Activated T-helper 17 cell treated with anti-CD3 and anti-CD28 coated beads, Interleukin-2, amount 50 U/mL, for 72 hours (primary cell): ENCODE measurements at regions not wholly inside any gene's neighbourhood (a gene's known extent, or its start where the extent isn't known, plus 50 kb on each side); places are given as distances from the start of the nearest gene placed in this dataset.

Source experiments
- ATAC-seq: fragments of 150-1000 bp; cut with Tn5 transposase; replicated peaks from 2 replicates; pipeline ENCODE4 v1.10.0; 2021; ENCODE audit warnings: mild to moderate bottlenecking, moderate library complexity
- H3K27ac Mint-ChIP-seq: one replicate; pipeline ENCODE4 v1.8.0; 2022; ENCODE audit warnings: mixed read lengths
- H3K27me3 Mint-ChIP-seq: one replicate; pipeline ENCODE4 v1.8.0; 2022; ENCODE audit warnings: mixed read lengths
- H3K36me3 Mint-ChIP-seq: one replicate; pipeline ENCODE4 v1.8.0; 2022; ENCODE audit warnings: low read depth, mild to moderate bottlenecking, mixed read lengths
- H3K4me1 Mint-ChIP-seq: one replicate; pipeline ENCODE4 v1.8.0; 2022; ENCODE audit warnings: mixed read lengths
- H3K4me3 Mint-ChIP-seq: one replicate; pipeline ENCODE4 v1.8.0; 2022; ENCODE audit warnings: mild to moderate bottlenecking, mixed read lengths
- H3K9me3 Mint-ChIP-seq: one replicate; pipeline ENCODE4 v1.8.0; 2022; ENCODE audit warnings: mixed read lengths

GRCh38 chr3:105177576-105177975 lies 189.1 kb upstream of the ALCAM start:
- no peaks in the 10 kb centered on the region for H3K36me3 Mint-ChIP-seq
- no peaks in the 10 kb centered on the region for H3K4me1 Mint-ChIP-seq
- ATAC-seq: no peak
- no peak overlapping the region for H3K4me3 Mint-ChIP-seq
- H3K9me3 Mint-ChIP-seq: no peaks in the 10 kb centered on the region
- H3K27me3 Mint-ChIP-seq: peaks cover 5% of the 10 kb centered on the region
- no peak overlapping the region for H3K27ac Mint-ChIP-seq

- Mint-ChIP-seq H3K4me1 (no peaks in the 10 kb centered on the region), H3K27ac (no peak overlapping the region), H3K9me3 (no peaks in the 10 kb centered on the region), H3K4me3 (no peak overlapping the region), H3K27me3 (peaks cover 6% of the 10 kb centered on the region), H3K36me3 (no peaks in the 10 kb centered on the region)
- ATAC-seq: no peak
These were observed 179.4 kb upstream of the ALCAM start for GRCh38 chr3:105187344-105187743.

- Mint-ChIP-seq H3K9me3 (no peaks in the 10 kb centered on the region), H3K27me3 (peaks cover 9% of the 10 kb centered on the region), H3K27ac (no peak overlapping the region), H3K36me3 (no peaks in the 10 kb centered on the region), H3K4me1 (no peaks in the 10 kb centered on the region), H3K4me3 (no peak overlapping the region)
- ATAC-seq: no peak
These were observed 171.4 kb upstream of the ALCAM start for GRCh38 chr3:105195260-105195659.

- Mint-ChIP-seq H3K4me3 (no peak overlapping the region), H3K9me3 (peaks cover 2% of the 10 kb centered on the region), H3K36me3 (no peaks in the 10 kb centered on the region), H3K27me3 (peaks cover 6% of the 10 kb centered on the region), H3K4me1 (no peaks in the 10 kb centered on the region), H3K27ac (no peak overlapping the region)
- no peak for ATAC-seq
These were observed 168.8 kb upstream of the ALCAM start for GRCh38 chr3:105197863-105198262.

GRCh38 chr3:105199217-105199616 lies 167.5 kb upstream of the ALCAM start:
- Mint-ChIP-seq H3K4me3 (no peak overlapping the region), H3K9me3 (peaks cover 5% of the 10 kb centered on the region), H3K4me1 (no peaks in the 10 kb centered on the region), H3K27me3 (peaks cover 9% of the 10 kb centered on the region), H3K36me3 (no peaks in the 10 kb centered on the region), H3K27ac (no peak overlapping the region)
- no peak for ATAC-seq

GRCh38 chr3:105210141-105210540 lies 156.6 kb upstream of the ALCAM start:
- ATAC-seq: no peak
- Mint-ChIP-seq H3K27me3 (no peaks in the 10 kb centered on the region), H3K4me3 (no peak overlapping the region), H3K9me3 (no peaks in the 10 kb centered on the region), H3K4me1 (no peaks in the 10 kb centered on the region), H3K27ac (no peak overlapping the region), H3K36me3 (no peaks in the 10 kb centered on the region)

GRCh38 chr3:105214590-105214989 lies 152.1 kb upstream of the ALCAM start:
- no peaks in the 10 kb centered on the region for H3K4me1 Mint-ChIP-seq
- peaks cover 4% of the 10 kb centered on the region for H3K27me3 Mint-ChIP-seq
- H3K4me3 Mint-ChIP-seq: no peak overlapping the region
- no peak for ATAC-seq
- H3K36me3 Mint-ChIP-seq: no peaks in the 10 kb centered on the region
- no peaks in the 10 kb centered on the region for H3K9me3 Mint-ChIP-seq
- H3K27ac Mint-ChIP-seq: no peak overlapping the region

GRCh38 chr3:105222568-105223093 lies 144.1 kb upstream of the ALCAM start:
- no peaks in the 10 kb centered on the region for H3K36me3 Mint-ChIP-seq
- no peak for ATAC-seq
- H3K4me1 Mint-ChIP-seq: no peaks in the 10 kb centered on the region
- no peak overlapping the region for H3K27ac Mint-ChIP-seq
- H3K9me3 Mint-ChIP-seq: no peaks in the 10 kb centered on the region
- H3K27me3 Mint-ChIP-seq: peaks cover 4% of the 10 kb centered on the region
- no peak overlapping the region for H3K4me3 Mint-ChIP-seq

GRCh38 chr3:105223815-105224214 lies 142.9 kb upstream of the ALCAM start:
- no peak overlapping the region for H3K4me3 Mint-ChIP-seq
- H3K36me3 Mint-ChIP-seq: no peaks in the 10 kb centered on the region
- H3K27me3 Mint-ChIP-seq: peaks cover 8% of the 10 kb centered on the region
- H3K4me1 Mint-ChIP-seq: no peaks in the 10 kb centered on the region
- no peak overlapping the region for H3K27ac Mint-ChIP-seq
- ATAC-seq: no peak
- no peaks in the 10 kb centered on the region for H3K9me3 Mint-ChIP-seq

- ATAC-seq: no peak
- Mint-ChIP-seq H3K4me1 (no peaks in the 10 kb centered on the region), H3K27me3 (peaks cover 3% of the 10 kb centered on the region), H3K9me3 (no peaks in the 10 kb centered on the region), H3K4me3 (no peak overlapping the region), H3K27ac (no peak overlapping the region), H3K36me3 (no peaks in the 10 kb centered on the region)
These were observed 138.0 kb upstream of the ALCAM start for GRCh38 chr3:105228696-105229095.

- H3K4me3 Mint-ChIP-seq: no peak overlapping the region
- ATAC-seq: no peak
- peaks cover 7% of the 10 kb centered on the region for H3K27me3 Mint-ChIP-seq
- H3K36me3 Mint-ChIP-seq: no peaks in the 10 kb centered on the region
- H3K4me1 Mint-ChIP-seq: no peaks in the 10 kb centered on the region
- no peaks in the 10 kb centered on the region for H3K9me3 Mint-ChIP-seq
- no peak overlapping the region for H3K27ac Mint-ChIP-seq
These were observed 134.2 kb upstream of the ALCAM start for GRCh38 chr3:105232553-105232952.

- no peak overlapping the region for H3K27ac Mint-ChIP-seq
- no peaks in the 10 kb centered on the region for H3K9me3 Mint-ChIP-seq
These were observed 133.7 kb upstream of the ALCAM start for GRCh38 chr3:105233010-105233409.

GRCh38 chr3:105235221-105235620 lies 131.5 kb upstream of the ALCAM start:
- Mint-ChIP-seq H3K4me1 (no peaks in the 10 kb centered on the region), H3K27me3 (peaks cover 4% of the 10 kb centered on the region), H3K4me3 (no peak overlapping the region), H3K36me3 (no peaks in the 10 kb centered on the region), H3K9me3 (no peaks in the 10 kb centered on the region), H3K27ac (no peak overlapping the region)
- ATAC-seq: no peak

More at GRCh38 chr3:105233010-105233409, 133.7 kb upstream of the ALCAM start:
- no peaks in the 10 kb centered on the region for H3K36me3 Mint-ChIP-seq
- peaks cover 7% of the 10 kb centered on the region for H3K27me3 Mint-ChIP-seq
- H3K4me3 Mint-ChIP-seq: no peak overlapping the region
- ATAC-seq: no peak
- H3K4me1 Mint-ChIP-seq: no peaks in the 10 kb centered on the region

- no peak overlapping the region for H3K4me3 Mint-ChIP-seq
- H3K4me1 Mint-ChIP-seq: no peaks in the 10 kb centered on the region
- ATAC-seq: no peak
- no peaks in the 10 kb centered on the region for H3K36me3 Mint-ChIP-seq
- H3K27me3 Mint-ChIP-seq: peaks cover 6% of the 10 kb centered on the region
- no peak overlapping the region for H3K27ac Mint-ChIP-seq
- no peaks in the 10 kb centered on the region for H3K9me3 Mint-ChIP-seq
These were observed 130.9 kb upstream of the ALCAM start for GRCh38 chr3:105235785-105236184.

GRCh38 chr3:105238367-105238766 lies 128.3 kb upstream of the ALCAM start:
- Mint-ChIP-seq H3K4me1 (no peaks in the 10 kb centered on the region), H3K27me3 (peaks cover 8% of the 10 kb centered on the region), H3K9me3 (no peaks in the 10 kb centered on the region), H3K36me3 (no peaks in the 10 kb centered on the region), H3K4me3 (no peak overlapping the region), H3K27ac (no peak overlapping the region)
- no peak for ATAC-seq

- Mint-ChIP-seq H3K27me3 (peaks cover 4% of the 10 kb centered on the region), H3K4me1 (no peaks in the 10 kb centered on the region), H3K4me3 (no peak overlapping the region), H3K9me3 (no peaks in the 10 kb centered on the region), H3K27ac (no peak overlapping the region), H3K36me3 (no peaks in the 10 kb centered on the region)
- no peak for ATAC-seq
These were observed 123.6 kb upstream of the ALCAM start for GRCh38 chr3:105243076-105243475.
